HG02763 (cell line): ENCODE measurements at regions not wholly inside any gene's neighbourhood (a gene's known extent, or its start where the extent isn't known, plus 50 kb on each side); places are given as distances from the start of the nearest gene placed in this dataset.
"Not testable (repeated sequence)": the region's sequence is repeated elsewhere in the genome, so short reads cannot be mapped to it uniquely, and the experiment has no call there.

Experiments used
- ATAC-seq: cut with Tn5 transposase; IDR thresholded peaks from one replicate; pipeline ENCODE4 v1.9.1; 2021; ENCODE audit warnings: mild to moderate bottlenecking, moderate library complexity; ENCODE audit not compliant: unreplicated experiment

DNA sequence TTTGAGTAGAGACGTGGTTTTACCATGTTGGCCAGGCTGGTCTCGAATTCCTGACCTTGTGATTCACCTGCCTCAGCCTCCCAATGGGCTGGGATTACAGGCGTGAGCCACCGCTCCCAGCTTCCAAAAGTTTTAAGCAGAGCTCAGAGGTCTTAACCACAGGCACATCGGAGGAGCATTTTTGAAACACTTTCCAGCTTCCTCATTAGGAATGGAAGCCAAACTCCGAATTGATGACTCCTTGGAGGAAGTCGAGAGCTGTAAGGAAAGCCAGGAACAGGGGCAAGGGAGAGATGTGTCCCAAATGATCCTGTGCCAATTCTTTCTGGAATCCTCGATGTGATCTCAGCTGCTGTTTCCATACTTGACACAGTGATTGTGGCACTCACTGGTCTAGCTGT, 56.2 kb upstream of the CCZ1B start:
- not testable (repeated sequence) for ATAC-seq

DNA sequence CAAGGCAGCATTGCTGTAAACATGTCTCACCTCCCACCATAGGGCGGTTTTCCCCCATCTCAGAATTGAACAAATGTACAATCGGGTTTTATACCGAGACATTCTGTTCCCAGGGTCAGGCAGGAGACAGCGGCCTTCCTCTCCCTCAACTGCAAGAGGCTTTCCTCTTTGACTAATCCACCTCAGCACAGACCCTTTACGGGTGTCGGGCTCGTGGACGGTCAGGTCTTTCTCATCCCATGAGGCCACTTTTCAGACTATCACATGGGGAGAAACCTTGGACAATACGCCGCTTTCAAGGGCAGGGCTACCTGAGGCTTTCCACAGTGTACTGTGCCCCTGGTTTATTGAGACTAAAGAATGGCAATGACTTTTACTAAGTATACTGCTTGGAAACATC, 57.7 kb upstream of the CCZ1B start:
- ATAC-seq, result not testable (repeated sequence)

DNA sequence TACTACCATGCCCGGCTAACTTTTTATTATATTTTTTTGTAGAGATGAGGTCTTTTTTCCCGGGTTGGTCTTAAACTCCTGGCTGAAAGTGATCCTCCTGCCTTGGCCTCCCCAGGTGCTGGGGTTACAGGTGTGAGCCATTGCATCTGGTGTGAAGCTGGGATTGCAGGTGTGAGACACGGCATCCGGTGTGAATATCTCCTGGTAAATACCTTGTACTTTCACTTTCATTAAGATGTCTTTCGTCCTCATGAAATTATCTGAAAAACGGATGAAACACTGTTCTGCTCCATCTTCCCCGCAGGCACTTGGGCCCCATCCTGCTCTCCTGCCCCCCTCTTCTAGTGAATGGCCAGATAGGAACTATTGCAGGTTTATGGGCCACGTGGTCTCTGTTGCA, 60.1 kb upstream of the CCZ1B start:
- no peak for ATAC-seq

DNA sequence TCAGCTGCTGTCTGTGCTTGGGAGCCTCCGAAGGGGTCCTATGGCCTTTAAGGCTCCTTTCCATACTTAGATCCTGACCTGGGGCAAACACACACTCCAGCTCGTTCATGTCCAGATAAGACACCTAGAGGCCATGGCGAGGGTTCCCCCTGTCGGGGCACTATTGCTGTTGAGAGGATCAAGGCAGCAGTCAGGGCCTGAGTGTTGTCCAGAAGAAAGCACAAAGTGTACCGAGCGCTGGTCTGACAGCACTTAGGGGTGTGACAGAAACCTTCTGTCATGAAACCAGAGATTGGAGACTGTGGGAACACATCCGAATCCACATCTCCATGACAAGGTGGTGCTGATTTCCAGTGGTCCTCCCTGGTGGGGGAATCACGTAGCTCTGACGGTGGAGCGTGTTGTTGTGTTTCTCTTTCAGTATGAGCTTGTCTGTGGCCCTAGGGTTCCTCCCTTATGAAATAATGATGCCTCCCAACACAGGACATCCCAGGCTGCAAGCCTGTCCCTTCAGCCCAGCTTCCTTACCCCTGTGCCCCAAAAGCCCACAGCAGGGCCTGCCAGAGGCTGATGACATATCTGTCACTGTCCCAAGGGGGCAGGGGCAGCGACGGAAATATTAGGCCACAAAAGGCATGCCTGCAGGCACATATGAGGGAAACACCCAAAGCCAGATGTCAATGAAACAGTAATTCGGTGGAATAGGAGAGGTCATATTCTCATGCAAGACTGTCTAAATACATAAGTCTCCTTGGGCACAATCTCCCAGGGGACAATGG, 62.4 kb upstream of the CCZ1B start:
- not testable (repeated sequence) for ATAC-seq

DNA sequence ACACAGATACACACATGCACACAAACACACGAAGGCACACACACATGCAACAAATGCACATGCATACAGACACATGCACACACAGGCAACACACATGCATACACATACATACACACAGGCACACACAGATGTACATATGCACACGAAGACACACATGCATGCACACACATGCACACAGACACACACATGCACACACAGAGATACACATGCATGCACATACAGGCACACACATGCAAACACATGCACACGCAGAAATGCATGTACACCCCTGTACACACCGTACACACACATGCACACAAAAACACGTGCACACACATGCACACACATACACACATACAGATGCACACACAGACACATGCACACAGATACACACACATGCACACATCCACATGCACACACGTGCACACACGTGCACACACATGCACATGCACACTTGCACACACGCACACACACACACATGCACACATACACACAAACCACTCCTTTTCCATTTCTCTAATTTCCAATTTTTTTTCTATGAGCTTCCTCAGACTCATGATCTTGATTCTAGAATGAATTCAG, 63.3 kb upstream of the CCZ1B start:
- ATAC-seq, result no peak

DNA sequence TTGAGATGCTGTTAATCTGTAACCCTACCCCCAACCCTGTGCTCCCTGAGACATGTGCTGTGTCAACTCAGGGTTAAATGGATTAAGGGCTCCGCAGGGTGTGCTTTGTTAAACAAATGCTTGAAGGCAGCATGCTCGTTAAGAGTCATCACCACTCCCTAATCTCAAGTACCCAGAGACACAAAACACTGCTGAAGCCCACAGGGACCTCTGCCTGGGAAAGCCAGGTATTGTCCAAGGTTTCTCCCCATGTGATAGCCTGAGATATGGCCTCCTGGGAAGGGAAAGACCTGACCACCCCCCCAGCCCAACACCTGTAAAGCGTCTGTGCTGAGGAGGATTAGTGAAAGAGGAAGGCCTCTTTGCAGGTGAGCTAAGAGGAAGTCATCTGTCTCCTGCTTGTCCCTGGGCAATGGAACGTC, 76.0 kb upstream of the CCZ1B start:
- not testable (repeated sequence) for ATAC-seq

DNA sequence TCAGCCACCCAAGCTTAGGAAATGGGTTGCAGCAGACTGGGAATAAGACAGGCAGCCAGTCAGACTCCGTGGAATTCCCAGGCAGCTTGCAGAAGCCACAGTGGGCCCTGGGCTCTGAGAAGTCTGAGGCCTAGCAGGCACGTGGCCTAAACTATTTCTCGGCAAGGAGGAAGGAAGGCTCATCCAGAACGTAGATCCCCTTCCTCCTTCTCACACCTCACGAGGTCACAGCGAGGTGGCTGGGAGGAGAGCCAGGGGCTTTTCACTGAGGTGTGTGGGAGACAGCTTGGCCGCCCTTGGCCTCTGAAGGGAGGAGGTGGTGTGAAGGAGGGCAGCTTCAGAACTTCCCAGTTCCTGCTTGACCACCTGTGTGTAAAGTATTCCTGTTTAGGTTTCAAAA, 77.2 kb upstream of the CCZ1B start:
- ATAC-seq, result not testable (repeated sequence)

DNA sequence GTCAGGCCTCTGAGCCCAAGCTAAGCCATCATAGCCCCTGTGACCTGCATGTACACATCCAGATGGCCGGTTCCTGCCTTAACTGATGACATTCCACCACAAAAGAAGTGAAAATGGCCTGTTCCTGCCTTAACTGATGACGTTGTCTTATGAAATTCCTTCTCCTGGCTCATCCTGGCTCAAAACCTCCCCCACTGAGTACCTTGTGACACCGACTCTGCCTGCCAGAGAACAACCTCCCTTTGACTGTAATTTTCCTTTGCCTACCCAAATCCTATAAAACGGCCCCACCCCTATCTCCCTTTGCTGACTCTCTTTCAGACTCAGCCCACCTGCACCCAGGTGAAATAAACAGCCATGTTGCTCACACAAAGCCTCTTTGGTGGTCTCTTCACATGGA, 77.7 kb upstream of the CCZ1B start:
- not testable (repeated sequence) for ATAC-seq

DNA sequence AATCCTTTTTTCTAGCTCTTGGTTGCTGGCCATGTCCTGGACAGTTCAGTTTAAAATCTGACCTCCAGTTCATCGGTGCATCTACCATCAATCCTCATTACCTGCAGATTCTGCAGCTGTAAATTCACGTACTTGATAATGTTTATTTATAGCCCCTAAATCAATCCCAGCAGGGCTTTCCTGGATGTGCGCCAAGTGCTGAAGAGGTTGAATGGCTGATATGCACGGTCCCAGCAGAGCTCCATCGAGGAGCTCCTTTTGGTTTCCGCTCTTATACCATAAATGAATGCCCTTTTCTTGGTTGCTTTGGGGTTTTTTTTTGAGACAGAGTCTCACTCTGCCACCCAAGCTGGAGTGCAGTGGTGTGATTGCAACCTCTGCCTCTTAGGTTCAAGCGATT, 91.2 kb upstream of the CCZ1B start:
- no peak for ATAC-seq

DNA sequence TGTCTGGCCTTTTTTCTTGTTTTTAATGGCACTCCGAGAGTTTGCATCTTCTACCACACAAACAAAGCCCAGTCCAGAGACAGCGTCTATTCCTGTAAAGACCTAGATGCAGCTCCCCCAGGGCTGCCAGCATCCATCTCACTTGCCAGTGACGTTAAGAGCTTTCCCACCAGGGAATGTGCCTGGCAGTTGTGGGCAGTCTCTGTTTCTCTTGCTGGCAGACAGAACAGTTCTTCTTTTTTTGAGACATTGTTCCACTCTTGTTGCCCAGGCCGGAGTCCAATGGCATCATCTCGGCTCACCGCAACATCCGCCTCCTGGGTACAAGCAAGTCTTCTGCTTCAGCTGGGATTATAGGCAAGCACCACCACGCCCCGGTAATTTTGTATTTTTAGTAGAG, 93.1 kb upstream of the CCZ1B start:
- not testable (repeated sequence) for ATAC-seq

DNA sequence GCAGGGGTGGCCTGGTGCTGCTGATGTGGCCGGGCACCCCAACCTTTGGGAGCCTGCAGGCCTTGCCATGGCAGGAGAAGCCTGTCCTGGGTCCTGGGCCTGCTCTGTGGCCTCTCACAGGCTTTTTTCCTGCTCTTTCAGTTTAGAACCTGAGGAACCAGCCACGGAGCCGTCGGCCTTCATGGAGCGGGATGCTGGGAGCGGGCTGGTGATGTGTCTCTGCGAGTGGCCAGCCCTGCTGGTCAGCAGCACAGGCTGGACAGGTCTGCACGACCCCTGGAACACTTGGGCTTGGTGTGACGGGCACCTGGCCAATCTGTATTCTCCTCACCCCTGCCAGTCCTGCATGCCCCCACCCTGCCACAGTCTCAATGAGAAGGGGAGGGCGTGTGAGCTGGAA, 98.4 kb upstream of the CCZ1B start:
- ATAC-seq, result not testable (repeated sequence)

DNA sequence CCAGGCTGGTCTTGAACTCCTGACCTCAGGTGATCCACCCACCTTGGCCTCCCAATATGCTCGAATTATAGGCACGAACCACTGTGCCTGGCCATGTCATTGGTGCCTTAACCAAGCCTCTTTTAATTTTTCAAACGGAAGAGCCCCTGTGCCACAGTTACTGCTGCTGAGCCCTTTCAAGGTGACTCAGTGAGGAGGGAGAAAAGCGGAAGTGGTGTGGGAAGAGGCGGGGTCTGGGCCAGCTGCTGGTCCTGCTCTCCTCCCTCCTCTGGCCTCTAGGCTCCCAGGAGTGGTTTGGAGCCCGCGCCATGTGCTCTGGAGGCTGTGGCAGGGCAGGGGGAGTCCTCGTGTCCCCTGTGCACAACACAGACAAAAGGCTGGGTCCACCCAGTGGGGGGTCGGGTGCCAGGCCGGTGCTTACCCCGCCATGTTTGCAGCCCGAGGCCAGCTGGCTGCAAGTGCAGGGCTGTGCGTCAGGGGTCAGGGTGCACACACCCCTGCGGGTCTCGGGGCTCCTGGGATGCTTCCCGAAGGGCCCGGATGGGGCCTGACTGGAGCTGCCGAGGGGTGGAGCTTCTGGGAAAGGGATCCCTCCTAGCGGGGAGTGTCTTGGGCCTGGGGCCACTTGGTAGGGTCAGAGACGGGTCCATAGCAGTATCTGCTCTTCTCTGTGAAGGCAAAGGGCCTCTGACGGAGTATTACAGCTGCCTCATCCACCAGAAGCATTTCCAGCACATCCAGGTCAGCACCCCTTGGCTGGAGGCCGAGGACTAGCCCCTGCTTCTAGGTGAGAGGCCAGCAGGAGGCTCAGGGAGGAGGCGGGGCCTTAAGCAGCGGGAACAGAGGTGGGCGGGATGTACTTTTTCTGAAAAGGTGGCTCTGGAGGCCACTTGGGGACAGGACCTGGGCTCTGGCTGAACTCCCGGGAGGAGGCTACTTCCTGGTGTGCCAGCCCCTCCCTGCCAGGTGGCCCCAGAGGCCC, 100.4 kb upstream of the CCZ1B start:
- ATAC-seq, result not testable (repeated sequence)

DNA sequence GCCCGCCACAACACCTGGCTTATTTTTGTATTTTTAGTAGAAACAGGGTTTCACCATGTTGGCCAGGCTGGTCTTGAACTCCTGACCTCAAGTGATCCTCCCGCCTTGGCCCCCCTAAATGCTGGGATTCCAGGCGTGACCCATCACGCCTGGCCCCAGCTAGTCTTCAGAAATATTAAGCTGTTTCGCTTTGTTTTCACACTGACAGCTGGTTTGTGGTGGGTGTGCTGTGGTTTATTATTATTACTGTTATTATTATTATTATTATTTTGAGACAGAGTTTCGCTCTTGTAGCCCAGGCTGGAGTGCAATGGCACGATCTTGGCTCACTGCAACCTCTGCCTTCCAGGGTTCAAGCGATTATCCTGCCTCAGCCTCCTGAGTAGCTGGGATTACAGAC, 101.6 kb upstream of the CCZ1B start:
- not testable (repeated sequence) for ATAC-seq

DNA sequence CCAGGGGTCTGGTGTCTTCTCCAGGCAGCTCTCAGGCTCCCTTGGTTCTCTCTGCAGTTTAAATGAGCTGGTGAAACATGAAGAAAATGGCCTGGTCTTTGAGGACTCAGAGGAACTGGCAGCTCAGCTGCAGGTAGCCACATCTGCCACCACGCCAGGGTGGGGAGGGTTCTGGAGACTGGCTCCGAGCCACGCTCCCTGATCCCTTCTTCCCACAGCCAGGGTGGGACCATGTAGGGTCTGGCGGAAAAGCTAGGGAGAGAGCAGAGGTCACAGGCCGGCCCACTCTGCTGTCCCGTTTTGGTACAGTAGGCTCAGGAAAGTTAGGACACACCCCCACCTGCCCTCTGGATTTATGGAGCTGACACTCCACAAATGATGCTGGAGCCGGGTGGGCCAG, 103.5 kb upstream of the CCZ1B start:
- not testable (repeated sequence) for ATAC-seq

DNA sequence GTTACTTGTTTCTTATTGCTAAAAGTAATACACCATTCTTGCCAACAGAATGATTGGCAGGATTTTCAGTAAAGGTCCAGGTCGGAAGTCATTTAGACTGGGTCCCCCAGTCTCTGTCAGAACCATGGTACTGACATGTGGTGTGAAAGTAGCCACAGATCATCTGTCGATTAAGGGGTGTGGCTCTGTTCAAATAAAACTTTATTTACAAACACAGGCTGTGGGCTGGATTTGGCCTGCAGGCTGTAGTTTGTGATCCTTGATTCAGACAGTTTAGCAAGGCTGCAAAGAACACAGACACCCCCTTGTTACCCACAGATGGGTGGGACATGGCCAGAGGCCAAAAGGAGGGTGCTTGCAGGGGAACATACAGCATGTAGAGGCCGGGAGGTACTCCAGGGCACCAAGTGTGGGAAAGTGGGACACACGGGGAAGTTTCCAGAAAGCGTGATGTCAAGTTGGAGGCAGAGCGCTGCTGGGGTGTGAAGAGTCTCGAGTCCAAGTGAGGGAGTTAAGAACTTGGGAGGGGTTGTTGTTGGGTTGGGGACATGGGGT, 104.1 kb upstream of the CCZ1B start:
- ATAC-seq, result not testable (repeated sequence)

DNA sequence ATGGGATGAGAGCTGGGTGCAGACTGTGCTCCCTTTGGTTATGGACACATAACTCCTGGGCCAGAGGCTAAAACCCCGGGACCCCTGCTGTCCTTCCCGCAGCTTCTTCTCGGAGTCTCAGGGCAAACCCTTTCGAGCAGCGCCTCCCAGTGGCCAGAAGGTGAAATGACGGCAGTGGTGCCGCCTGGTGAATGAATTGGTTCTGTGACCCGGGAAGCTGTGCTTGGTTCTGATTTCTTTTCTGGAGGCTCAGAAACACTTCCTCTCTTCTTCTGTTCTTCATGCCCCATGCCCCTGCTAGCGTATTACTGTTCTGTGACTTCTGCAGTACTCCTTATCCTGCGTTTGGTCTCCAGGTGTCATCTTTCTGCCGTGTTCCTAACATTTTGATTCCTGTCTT, 104.7 kb upstream of the CCZ1B start:
- not testable (repeated sequence) for ATAC-seq

DNA sequence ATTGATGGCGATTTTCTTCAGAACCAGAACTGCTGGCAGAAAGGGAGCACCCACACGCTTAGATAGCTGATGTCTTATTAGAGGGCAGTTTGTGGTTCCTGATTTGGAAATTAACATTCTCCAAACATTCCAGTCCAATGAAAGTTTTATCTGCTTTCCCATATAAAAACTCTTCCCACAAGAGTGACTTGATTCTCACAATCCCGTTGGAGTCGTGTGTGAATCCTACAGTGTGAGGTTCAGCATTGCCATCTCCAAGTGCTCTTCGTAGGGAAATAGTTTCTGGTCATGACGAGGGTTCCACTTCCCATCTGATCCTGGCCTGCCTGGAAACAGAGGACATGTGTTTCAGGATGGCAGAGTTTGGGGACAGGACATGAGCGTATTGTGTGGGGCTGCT, 105.4 kb upstream of the CCZ1B start:
- ATAC-seq, result not testable (repeated sequence)

DNA sequence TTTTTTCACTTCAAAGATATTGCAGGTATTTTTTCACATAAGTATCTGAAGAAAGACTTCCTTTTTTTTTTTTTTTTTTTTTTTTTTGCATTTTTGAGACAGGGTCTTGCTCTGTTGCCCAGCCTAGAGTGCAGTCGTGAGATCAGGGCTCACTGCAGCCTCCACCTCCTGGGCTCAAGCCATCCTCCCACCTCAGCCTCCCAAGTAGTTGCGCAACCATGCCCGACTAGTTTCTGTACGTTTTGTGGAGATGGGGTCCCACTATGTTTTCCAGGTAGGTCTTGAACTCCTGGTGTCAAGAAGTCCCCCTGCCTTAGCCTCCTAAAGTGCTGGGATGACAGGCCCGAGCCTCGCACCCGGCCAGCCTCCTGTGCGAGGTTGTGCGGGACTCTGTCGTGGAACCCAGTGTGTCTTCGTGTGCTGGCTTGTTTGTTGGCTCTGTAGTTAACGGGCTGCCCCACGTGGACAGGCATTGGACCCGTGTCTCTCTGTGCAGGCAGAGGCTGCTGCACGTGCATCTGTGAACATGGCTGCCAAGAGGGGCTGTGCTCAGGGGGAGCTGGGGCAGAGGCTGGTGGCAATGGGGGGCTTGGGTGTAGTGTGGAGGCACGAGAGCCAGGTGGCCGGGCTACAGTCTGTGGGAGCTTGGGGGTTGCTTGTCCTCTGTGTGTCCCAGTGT, 108.0 kb upstream of the CCZ1B start:
- not testable (repeated sequence) for ATAC-seq

DNA sequence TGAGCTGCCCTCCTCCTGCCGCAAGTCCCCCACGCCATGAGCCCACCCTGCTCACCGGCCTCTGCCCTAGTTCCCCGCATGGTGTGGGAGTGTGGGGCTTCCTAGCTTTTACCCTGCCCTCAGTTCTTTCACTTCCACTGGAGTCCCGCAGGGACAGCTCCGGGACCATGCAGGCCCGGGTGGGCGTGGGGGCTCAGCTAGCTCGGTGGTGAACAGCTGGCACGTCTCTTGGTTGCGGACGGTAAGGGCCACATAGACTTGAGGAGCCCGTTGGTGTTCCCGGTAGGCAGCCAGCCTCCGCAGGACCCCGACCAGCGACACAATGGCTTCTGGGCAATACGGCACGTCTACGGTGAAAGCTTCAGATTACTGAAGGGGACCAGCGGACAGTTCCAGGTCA, 108.9 kb upstream of the CCZ1B start:
- ATAC-seq, result no peak

DNA sequence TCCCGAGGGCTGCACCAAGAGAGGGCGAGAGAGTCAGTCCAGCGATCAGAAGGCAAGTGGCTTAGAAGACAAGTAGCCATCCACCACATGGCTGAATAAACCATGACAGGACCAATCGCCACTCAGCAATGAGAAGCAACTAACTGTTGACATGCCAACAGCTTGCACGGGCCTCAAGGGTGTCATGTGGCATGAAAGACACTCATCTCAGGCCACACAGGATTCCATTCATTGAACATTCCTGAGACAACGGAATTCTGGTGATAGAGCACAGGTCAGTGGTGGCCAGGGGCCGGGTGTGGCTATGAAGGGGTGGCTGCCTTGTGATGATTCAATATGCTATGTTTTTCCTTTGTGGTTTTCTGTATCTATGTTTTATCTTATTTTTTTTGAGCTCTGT, 110.6 kb upstream of the CCZ1B start:
- not testable (repeated sequence) for ATAC-seq

DNA sequence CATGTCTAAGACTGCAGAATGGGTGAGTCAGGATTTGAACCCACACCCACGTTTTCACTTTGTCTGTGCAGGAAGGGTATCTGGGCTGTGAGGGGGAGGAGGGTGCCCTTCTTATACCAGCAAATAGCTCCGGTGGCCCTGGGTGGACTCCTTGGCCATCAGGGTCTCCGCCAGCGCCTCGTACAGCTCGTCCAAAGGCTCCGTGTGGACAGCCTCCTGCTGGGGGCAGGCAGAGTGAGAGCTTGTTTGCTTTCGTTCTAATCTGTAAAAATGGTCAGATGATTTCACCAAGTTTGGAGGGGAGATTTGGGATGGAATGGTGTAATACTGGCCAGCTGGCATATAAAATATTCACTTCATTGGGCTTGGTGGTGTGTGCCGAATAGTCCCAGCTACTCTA, 111.7 kb upstream of the CCZ1B start:
- ATAC-seq, result not testable (repeated sequence)
